GM19035 (cell line): ENCODE measurements at regions not wholly inside any gene's neighbourhood (a gene's known extent, or its start where the extent isn't known, plus 50 kb on each side); places are given as distances from the start of the nearest gene placed in this dataset.
A peak's percentile ranks its signal among the peaks of the same experiment; 100 is the strongest.
"Not testable (repeated sequence)": the region's sequence is repeated elsewhere in the genome, so short reads cannot be mapped to it uniquely, and the experiment has no call there.

Source experiments
- ATAC-seq: cut with Tn5 transposase; IDR thresholded peaks from one replicate; pipeline ENCODE4 v1.9.1; 2021; ENCODE audit not compliant: unreplicated experiment

DNA sequence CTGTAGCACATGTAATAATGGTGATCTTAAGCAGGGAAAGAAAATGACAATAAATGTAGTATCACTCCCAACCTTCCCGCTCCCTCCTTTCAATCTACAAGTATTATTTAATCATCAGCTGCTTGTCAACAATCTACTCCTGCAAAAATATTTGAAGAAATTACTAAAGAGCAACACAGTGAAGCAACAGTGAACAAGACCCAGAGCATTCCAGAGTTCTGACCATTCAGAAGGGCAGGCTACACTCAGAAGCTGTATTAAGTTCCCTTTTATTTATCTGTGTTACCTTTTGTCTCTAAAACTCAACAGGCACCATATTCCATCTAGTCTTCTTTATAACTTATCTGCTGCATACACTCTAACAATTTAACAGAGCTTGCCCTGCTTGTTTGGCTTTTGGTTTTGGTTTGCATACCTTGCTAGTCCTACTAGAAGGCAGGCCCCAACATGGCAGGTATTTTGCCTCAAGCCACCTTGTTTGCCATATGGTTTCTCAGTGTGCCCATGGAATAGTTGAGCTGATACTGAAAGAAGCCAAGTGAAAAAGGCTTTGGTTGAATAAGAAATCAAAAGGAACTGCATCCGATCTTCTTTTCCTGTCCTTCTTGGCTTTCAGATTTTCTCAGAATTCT, 253.9 kb downstream of the CEMIP2 start:
- no peak for ATAC-seq

- ATAC-seq, result no peak
Measured at GRCh38 chr9:71509054-71509453, 259.3 kb downstream of the CEMIP2 start.

GRCh38 chr9:71508141-71508540, 260.2 kb downstream of the CEMIP2 start:
- not testable (repeated sequence) for ATAC-seq

DNA sequence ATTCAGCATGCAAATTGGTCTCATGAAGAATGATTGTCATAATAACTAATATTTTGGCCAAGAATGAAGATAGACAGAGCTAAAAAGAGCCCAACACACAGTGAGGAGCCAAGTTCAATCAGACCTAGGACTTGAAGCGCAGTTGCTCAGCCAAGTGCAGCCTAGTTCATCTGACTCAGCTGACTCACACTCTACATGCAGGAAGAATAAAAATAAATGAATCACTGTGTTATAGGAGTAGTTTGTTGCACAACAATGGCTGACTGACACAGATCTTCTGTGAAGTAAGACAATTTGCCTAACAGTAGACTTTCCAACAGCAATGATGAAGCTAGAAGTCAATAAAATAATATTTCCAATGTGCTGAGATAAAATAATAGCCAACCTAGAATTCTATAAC, 261.5 kb downstream of the CEMIP2 start:
- ATAC-seq, result no peak

GRCh38 chr9:71504636-71505035, 263.7 kb downstream of the CEMIP2 start:
- no peak for ATAC-seq

DNA sequence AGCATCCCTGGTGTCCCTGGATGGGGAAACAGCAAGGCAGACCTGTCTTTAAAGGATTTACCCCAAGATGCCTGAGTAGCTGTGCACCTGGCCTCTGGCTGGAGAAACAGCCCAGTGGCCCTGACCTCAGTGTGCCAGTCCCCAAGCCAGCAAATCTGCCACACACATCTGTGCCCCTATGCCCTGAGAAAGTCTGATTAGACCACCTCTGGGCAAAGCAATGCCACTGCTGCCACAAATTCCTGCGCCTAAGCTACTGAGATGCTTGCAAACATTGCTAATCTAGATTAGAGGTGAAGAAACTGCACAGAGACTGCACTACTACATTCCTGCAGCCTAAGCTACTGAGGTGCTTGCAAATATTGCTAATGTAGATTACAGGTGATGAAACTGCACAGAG, 269.6 kb downstream of the CEMIP2 start:
- no peak for ATAC-seq

- ATAC-seq, result no peak
Measured at GRCh38 chr9:71490810-71491209, 277.5 kb downstream of the CEMIP2 start.

DNA sequence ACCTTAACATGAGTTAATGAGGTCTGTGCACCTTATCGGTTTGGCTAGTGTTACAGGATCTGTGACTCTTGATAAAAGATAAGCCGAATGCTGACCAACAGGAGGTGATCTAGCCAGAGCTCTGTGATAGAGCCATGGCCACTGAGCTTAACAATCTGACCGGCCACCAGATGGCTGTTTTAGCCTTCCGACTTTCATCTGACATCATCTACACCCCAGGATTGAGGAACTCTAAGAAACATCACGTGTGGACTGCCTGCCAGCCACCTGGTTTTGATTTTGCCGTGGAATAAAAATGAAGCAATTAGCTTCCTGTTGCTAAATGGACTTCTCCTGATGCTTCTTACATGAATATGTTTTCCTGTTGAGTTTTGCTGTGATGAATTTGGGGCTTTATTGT, 281.3 kb downstream of the CEMIP2 start:
- ATAC-seq, result no peak

DNA sequence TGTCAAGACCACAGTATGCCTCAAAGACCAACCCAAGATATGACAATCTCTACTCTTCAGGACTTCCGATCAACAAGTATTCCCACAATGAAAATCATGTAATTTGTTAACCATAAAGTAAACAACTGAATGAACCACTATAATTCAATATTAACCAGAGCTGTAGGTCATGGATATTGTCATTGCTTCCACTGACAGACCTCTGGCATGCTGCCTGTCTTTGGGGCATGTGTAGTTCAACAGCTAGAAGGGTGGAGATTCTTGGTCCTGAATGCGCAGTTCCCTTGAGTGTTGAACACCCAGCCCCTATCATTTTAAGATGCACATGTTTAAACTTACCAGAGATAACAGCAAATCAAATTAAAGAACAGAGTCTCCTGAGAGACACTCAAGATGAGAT, 283.0 kb downstream of the CEMIP2 start:
- ATAC-seq, result no peak

DNA sequence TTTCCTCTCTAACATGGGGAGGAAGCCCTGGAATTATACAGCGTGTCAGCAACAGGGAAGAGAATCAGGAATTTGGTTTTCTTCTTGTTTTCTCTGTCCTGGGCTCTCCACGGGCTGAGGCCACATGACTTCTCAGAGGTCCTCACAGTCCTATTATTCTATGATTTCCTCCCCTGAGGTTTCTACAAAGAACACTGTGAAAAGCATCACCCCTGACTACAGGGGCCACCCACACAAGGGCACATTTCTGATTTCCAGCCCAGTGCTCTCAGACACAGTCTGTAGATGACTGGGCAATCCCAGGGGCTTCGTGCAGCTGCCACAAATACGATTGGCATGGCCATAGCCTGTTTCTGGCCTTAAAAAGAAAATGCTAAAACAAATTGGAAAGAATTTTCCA, 284.9 kb downstream of the CEMIP2 start:
- ATAC-seq, result no peak

DNA sequence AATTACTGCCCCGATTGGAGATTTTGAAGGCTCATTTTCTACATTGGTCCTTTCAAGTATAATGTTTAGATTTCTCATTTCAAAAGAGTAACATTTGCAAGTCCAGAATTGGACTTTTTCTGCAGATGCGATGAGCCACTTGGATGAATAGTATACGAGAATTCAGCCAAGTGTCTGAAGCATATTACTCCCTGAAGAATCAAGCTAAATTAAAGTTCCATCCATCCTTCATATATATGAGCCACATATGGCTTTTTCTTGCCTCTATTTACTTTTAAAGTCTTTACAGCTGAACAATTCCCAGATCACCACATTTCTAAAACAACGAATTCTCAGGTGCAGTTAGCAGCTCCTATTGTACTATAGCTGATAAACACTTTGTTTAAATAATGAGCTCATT, 288.7 kb downstream of the CEMIP2 start:
- no peak for ATAC-seq

DNA sequence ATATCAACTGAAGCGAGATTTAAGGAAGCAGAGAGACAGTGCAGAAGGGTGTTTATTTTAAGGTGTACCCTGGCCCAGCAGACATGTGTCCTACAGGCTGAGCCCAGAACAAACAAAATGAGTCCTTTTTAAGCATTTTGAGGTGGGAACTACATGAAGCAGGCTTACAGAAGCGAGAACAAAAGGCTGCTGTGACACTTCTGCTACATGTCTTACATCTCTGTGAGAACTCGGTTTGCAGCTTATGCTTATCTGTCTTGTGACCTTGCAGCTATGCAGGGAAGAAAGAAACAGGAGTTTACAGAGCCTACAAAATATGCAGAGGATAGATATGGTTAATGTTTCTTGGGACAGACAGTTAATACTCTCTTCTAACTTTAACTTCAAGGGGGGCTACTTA, 295.9 kb downstream of the CEMIP2 start:
- no peak for ATAC-seq

GRCh38 chr9:71465392-71465791, 302.9 kb downstream of the CEMIP2 start:
- ATAC-seq, result no peak

DNA sequence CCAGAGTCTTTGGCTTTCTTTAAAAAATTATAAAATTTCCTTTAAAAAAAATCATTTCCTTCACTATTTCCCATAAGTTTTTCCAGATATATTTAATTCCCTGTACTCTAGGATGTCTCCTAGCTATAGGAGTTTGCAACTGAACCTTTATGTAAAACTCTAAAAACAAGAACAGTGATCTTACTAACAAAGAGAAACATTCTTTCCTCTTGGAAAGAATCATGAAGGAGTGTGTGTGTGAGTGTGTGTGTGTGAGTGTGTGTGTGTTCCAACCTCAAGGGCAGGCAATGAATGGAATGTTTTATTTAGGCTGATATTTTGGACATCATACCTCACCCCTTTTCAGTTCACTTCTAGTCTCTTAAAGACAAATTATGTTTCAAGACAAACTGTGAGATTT, 309.2 kb downstream of the CEMIP2 start:
- no peak for ATAC-seq

GRCh38 chr9:71446473-71447411, 321.6 kb downstream of the CEMIP2 start:
- peak; percentile 89 for ATAC-seq

- ATAC-seq, result no peak
Measured at GRCh38 chr9:71446106-71446472, 322.2 kb downstream of the CEMIP2 start.

DNA sequence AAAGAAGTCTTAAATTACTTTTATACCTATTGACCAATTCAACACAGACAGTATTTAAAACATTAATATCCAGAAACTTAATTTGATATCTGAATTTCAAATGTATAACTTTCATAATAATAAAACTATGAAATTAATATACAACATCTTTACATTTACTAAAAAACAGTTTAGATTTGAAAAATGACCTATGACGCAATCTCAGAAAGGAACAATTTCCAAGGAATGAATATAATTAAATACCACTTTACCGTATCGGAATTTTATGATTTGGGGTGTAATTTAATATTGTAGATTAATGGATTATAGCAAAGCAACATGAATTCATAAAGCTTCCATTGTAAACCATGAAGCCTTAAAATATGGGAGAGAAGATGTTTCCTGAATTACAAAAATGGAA, 321.5 kb upstream of the TRPM3 start:
- ATAC-seq, result no peak

DNA sequence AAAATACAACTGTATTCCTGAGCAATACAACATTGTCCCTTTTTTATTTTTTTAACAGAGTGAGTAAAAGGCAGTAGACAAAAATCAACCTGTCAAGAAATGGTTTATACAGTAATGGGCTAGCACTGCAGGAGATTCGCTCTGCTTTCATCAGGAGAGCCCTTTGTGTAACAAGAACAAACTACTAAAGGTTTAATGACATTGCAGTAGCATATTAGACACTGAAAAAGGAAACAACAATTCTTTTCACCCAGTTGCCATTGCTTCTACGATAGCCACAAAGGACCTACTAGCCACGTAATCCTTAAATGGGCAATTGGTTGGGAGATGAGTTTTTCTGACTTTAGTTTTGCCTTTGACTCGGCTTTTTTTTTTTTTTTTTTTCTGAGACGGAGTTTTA, 319.8 kb upstream of the TRPM3 start:
- no peak for ATAC-seq

- no peak for ATAC-seq
Measured at GRCh38 chr9:71431931-71432330, 310.5 kb upstream of the TRPM3 start.

GRCh38 chr9:71407341-71407740, 285.9 kb upstream of the TRPM3 start:
- ATAC-seq, result not testable (repeated sequence)

DNA sequence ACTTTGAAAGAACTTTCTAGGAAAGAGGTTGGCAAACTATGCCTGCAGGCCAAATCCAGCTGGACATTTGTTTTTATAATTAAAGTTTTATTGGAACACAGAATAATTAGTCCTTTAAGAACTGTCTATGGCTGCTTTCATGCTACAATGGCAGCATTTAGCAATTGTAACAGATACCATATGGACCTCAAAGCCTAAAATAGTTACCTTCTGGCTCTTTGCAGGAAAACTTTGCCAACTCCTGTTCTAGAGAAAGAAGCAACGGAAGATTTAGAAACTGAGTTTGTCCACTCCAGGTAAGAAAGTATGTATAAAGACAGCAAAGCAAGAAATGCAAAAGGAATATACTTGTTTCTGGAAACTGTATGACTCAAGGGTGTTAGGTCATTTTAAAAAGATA, 281.7 kb upstream of the TRPM3 start:
- no peak for ATAC-seq

GRCh38 chr9:71393005-71393404, 271.6 kb upstream of the TRPM3 start:
- ATAC-seq, result no peak

- no peak for ATAC-seq
Measured at GRCh38 chr9:71384343-71384742, 262.9 kb upstream of the TRPM3 start.
